ENCODE measurements at regions not wholly inside any gene's neighbourhood (a gene's known extent, or its start where the extent isn't known, plus 50 kb on each side); places are given as distances from the start of the nearest gene placed in this dataset.

- TF ChIP-seq SRF (IDR thresholded peaks at IDR 0.05; ENCODE audit: low read depth, low read length) (no peak), TBP (IDR thresholded peaks at IDR 0.05; ENCODE audit: low read depth, low read length) (no peak), SIRT6 (IDR thresholded peaks at IDR 0.05; ENCODE audit: low read length) (no peak), USF2 (IDR thresholded peaks at IDR 0.05; ENCODE audit: low read length) (no peak), HDAC2 (IDR thresholded peaks at IDR 0.05; ENCODE audit: borderline replicate concordance in 1 of 2, low read depth in 2 of 2, low read length in 2 of 2) (no peak)
- TF ChIP-seq, protein P1, sequence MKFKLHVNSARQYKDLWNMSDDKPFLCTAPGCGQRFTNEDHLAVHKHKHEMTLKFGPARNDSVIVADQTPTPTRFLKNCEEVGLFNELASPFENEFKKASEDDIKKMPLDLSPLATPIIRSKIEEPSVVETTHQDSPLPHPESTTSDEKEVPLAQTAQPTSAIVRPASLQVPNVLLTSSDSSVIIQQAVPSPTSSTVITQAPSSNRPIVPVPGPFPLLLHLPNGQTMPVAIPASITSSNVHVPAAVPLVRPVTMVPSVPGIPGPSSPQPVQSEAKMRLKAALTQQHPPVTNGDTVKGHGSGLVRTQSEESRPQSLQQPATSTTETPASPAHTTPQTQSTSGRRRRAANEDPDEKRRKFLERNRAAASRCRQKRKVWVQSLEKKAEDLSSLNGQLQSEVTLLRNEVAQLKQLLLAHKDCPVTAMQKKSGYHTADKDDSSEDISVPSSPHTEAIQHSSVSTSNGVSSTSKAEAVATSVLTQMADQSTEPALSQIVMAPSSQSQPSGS (IDR thresholded peaks at IDR 0.05; ENCODE audit: low read length) = no peak
Measured at GRCh38 chr10:83176901-83177300, 962.4 kb upstream of the GHITM start (continued).
